Medulla oblongata (tissue), 1 donor: ENCODE measurements at regions not wholly inside any gene's neighbourhood (a gene's known extent, or its start where the extent isn't known, plus 50 kb on each side); places are given as distances from the start of the nearest gene placed in this dataset.
"Not testable (repeated sequence)": the region's sequence is repeated elsewhere in the genome, so short reads cannot be mapped to it uniquely, and the experiment has no call there.

ENCODE experiments used
- DNase-seq: peaks from one replicate; pipeline ENCODE4 v3.0.0-alpha.2; 2015; ENCODE audit errors: extremely low spot score

- no peak for DNase-seq
Measured at GRCh38 chr12:87096082-87096585, 839.9 kb upstream of the MGAT4C start.

- no peak for DNase-seq
Measured at GRCh38 chr12:87094356-87094755, 838.2 kb upstream of the MGAT4C start.

GRCh38 chr12:87092421-87092820 lies 836.2 kb upstream of the MGAT4C start:
- no peak for DNase-seq

- no peak for DNase-seq
Measured at GRCh38 chr12:87086118-87086891, 830.1 kb upstream of the MGAT4C start.

GRCh38 chr12:87085286-87085685 lies 829.1 kb upstream of the MGAT4C start:
- DNase-seq: no peak

- DNase-seq: no peak
Measured at GRCh38 chr12:87082756-87083155, 826.6 kb upstream of the MGAT4C start.

- no peak for DNase-seq
Measured at GRCh38 chr12:87074781-87075180, 818.6 kb upstream of the MGAT4C start.

- DNase-seq: no peak
Measured at GRCh38 chr12:87066326-87066725, 810.1 kb upstream of the MGAT4C start.

- DNase-seq: no peak
Measured at GRCh38 chr12:87059231-87059630, 803.0 kb upstream of the MGAT4C start.

GRCh38 chr12:87054226-87054625 lies 798.0 kb upstream of the MGAT4C start:
- no peak for DNase-seq

- no peak for DNase-seq
Measured at GRCh38 chr12:87051621-87052020, 795.4 kb upstream of the MGAT4C start.

GRCh38 chr12:87047691-87048090 lies 791.5 kb upstream of the MGAT4C start:
- DNase-seq: no peak

- no peak for DNase-seq
Measured at GRCh38 chr12:87039536-87039935, 783.3 kb upstream of the MGAT4C start.

- DNase-seq: no peak
Measured at GRCh38 chr12:87038098-87038497, 781.9 kb upstream of the MGAT4C start.

- no peak for DNase-seq
Measured at GRCh38 chr12:87025976-87026375, 769.8 kb upstream of the MGAT4C start.

- DNase-seq: no peak
Measured at GRCh38 chr12:87021400-87021799, 765.2 kb upstream of the MGAT4C start.

GRCh38 chr12:87020071-87020470 lies 763.9 kb upstream of the MGAT4C start:
- no peak for DNase-seq

GRCh38 chr12:87015352-87015751 lies 759.2 kb upstream of the MGAT4C start:
- no peak for DNase-seq

GRCh38 chr12:87008785-87009384 lies 752.7 kb upstream of the MGAT4C start:
- DNase-seq: no peak

- DNase-seq: no peak
Measured at GRCh38 chr12:87001102-87001501, 744.9 kb upstream of the MGAT4C start.

GRCh38 chr12:86985298-86985697 lies 729.1 kb upstream of the MGAT4C start:
- DNase-seq: no peak

GRCh38 chr12:86970595-86970994 lies 714.4 kb upstream of the MGAT4C start:
- not testable (repeated sequence) for DNase-seq

GRCh38 chr12:86959766-86960458 lies 703.7 kb upstream of the MGAT4C start:
- DNase-seq: no peak
